ENCODE measurements at regions not wholly inside any gene's neighbourhood (a gene's known extent, or its start where the extent isn't known, plus 50 kb on each side); places are given as distances from the start of the nearest gene placed in this dataset.

GRCh38 chrX:69103539-69103938 lies 61.7 kb downstream of the PJA1 start:
- TF ChIP-seq CTCF (IDR thresholded peaks at IDR 0.05; ENCODE audit: insufficient read depth, low read length) = no peak
- H3K4me3 ChIP-seq (ENCODE audit: low read depth, low read length) = no peak overlapping the region
- DNase-seq (ENCODE audit: low read depth) = no peak

GRCh38 chrX:69102612-69103194 lies 62.5 kb downstream of the PJA1 start:
- no peak for TF ChIP-seq CTCF (IDR thresholded peaks at IDR 0.05; ENCODE audit: insufficient read depth, low read length)
- H3K4me3 ChIP-seq (ENCODE audit: low read depth, low read length) = no peak overlapping the region
- no peak for DNase-seq (ENCODE audit: low read depth)

GRCh38 chrX:69101683-69102251 lies 63.5 kb downstream of the PJA1 start:
- no peak overlapping the region for H3K4me3 ChIP-seq (ENCODE audit: low read depth, low read length)
- DNase-seq (ENCODE audit: low read depth) = no peak
- no peak for TF ChIP-seq CTCF (IDR thresholded peaks at IDR 0.05; ENCODE audit: insufficient read depth, low read length)

GRCh38 chrX:69100478-69100877 lies 64.8 kb downstream of the PJA1 start:
- DNase-seq (ENCODE audit: low read depth) = no peak
- no peak for TF ChIP-seq CTCF (IDR thresholded peaks at IDR 0.05; ENCODE audit: insufficient read depth, low read length)
- no peak overlapping the region for H3K4me3 ChIP-seq (ENCODE audit: low read depth, low read length)

GRCh38 chrX:69097451-69098236 lies 67.6 kb downstream of the PJA1 start:
- DNase-seq (ENCODE audit: low read depth) = no peak
- no peak overlapping the region for H3K4me3 ChIP-seq (ENCODE audit: low read depth, low read length)
- no peak for TF ChIP-seq CTCF (IDR thresholded peaks at IDR 0.05; ENCODE audit: insufficient read depth, low read length)

GRCh38 chrX:69096963-69097362 lies 68.3 kb downstream of the PJA1 start:
- DNase-seq (ENCODE audit: low read depth) = no peak
- H3K4me3 ChIP-seq (ENCODE audit: low read depth, low read length) = no peak overlapping the region
- TF ChIP-seq CTCF (IDR thresholded peaks at IDR 0.05; ENCODE audit: insufficient read depth, low read length) = no peak

All from fibroblast of the aortic adventitia (primary cell).